NCI-H2107 treated with DMSO at 0.1 percent for 48 hours (cell line): ENCODE measurements at regions not wholly inside any gene's neighbourhood (a gene's known extent, or its start where the extent isn't known, plus 50 kb on each side); places are given as distances from the start of the nearest gene placed in this dataset.

ENCODE experiments used
- DNase-seq: peaks from one replicate; lab custom pipeline; 2025; ENCODE audit not compliant: unreplicated experiment; lab: John Stamatoyannopoulos, UW

- DNase-seq: no peak
Observed at GRCh38 chr2:220041447-220041846, 414.0 kb downstream of the SLC4A3 start.

GRCh38 chr2:220043155-220043989 is 415.9 kb downstream of the SLC4A3 start:
- no peak for DNase-seq

GRCh38 chr2:220043990-220044335 is 416.5 kb downstream of the SLC4A3 start:
- DNase-seq: no peak

GRCh38 chr2:220044383-220044782 is 417.0 kb downstream of the SLC4A3 start:
- DNase-seq: no peak

- no peak for DNase-seq
Observed at GRCh38 chr2:220046507-220046906, 419.1 kb downstream of the SLC4A3 start.

GRCh38 chr2:220051716-220052115 is 424.3 kb downstream of the SLC4A3 start:
- DNase-seq: no peak

GRCh38 chr2:220053919-220054318 is 426.5 kb downstream of the SLC4A3 start:
- no peak for DNase-seq

GRCh38 chr2:220057391-220057790 is 430.0 kb downstream of the SLC4A3 start:
- no peak for DNase-seq

- no peak for DNase-seq
Observed at GRCh38 chr2:220057916-220058315, 430.5 kb downstream of the SLC4A3 start.

GRCh38 chr2:220064111-220065030 is 436.9 kb downstream of the SLC4A3 start:
- DNase-seq: no peak

- DNase-seq: no peak
Observed at GRCh38 chr2:220065581-220065980, 438.2 kb downstream of the SLC4A3 start.

GRCh38 chr2:220068846-220069245 is 441.4 kb downstream of the SLC4A3 start:
- no peak for DNase-seq

- DNase-seq: no peak
Observed at GRCh38 chr2:220070349-220070748, 442.9 kb downstream of the SLC4A3 start.

- DNase-seq: no peak
Observed at GRCh38 chr2:220071696-220072095, 444.3 kb downstream of the SLC4A3 start.

GRCh38 chr2:220072669-220073220 is 445.3 kb downstream of the SLC4A3 start:
- no peak for DNase-seq

- no peak for DNase-seq
Observed at GRCh38 chr2:220075835-220076234, 448.4 kb downstream of the SLC4A3 start.

GRCh38 chr2:220076734-220077133 is 449.3 kb downstream of the SLC4A3 start:
- no peak for DNase-seq

GRCh38 chr2:220077488-220077887 is 450.1 kb downstream of the SLC4A3 start:
- DNase-seq: no peak

- no peak for DNase-seq
Observed at GRCh38 chr2:220078439-220078838, 451.0 kb downstream of the SLC4A3 start.

GRCh38 chr2:220079595-220079994 is 452.2 kb downstream of the SLC4A3 start:
- DNase-seq: no peak

- DNase-seq: no peak
Observed at GRCh38 chr2:220081171-220081570, 453.7 kb downstream of the SLC4A3 start.

- DNase-seq: no peak
Observed at GRCh38 chr2:220090050-220090449, 462.6 kb downstream of the SLC4A3 start.
